A549 (cell line): ENCODE measurements at regions not wholly inside any gene's neighbourhood (a gene's known extent, or its start where the extent isn't known, plus 50 kb on each side); places are given as distances from the start of the nearest gene placed in this dataset.

Source experiments
- ATAC-seq, 2 experiments: fragments of 200-7000 bp in 1 of 2; fragments of >200 bp in 1 of 2; cut with Nextera tagmentation in 1 of 2; cut with Tn5 transposase in 1 of 2; 3 replicates each; pipeline versions ENCODE4 v1.8.0 to v1.9.1; 2018 to 2020; ENCODE audit warnings: mild to moderate bottlenecking in 1 of 2, moderate library complexity in 1 of 2
- CTCF ChIA-PET: fragments of 300-600 bp; sonication (Branson Sonifier 250); formaldehyde crosslinking; extraction: SDS; loops from one replicate; lab custom pipeline; 2021; ENCODE audit warnings: antibody characterized with exemption, inconsistent platforms; lab: Yijun Ruan, JAX
- POLR2A ChIA-PET: fragments of 350-600 bp; formaldehyde crosslinking; extraction: SDS; loops from one replicate; lab custom pipeline; 2021; ENCODE audit warnings: antibody characterized with exemption, inconsistent platforms; lab: Yijun Ruan, JAX
- DNase-seq, 2 experiments: peaks; one replicate each; pipeline versions ENCODE4 v3.0.0 to v3.0.0-alpha.2; 2011 to 2016; ENCODE audit warnings: low read depth in 1 of 2, low spot score in 1 of 2
- FAIRE-seq: peaks from 2 replicates; lab custom pipeline; 2011; peaks lifted over from hg19 to GRCh38; lab: Jason Lieb, UNC
- H3K27ac ChIP-seq, 2 experiments: fragments of >200 bp; sonication (Bioruptor Twin); formaldehyde crosslinking; 3 replicates each; pipeline ENCODE4 v1.5.1; 2016 to 2017
- H3K4me1 ChIP-seq: fragments of >200 bp; sonication (Bioruptor Twin); formaldehyde crosslinking; 3 replicates; pipeline ENCODE4 v1.6.1; 2016
- H3K4me2 ChIP-seq: fragments of >200 bp; sonication (Bioruptor Twin); formaldehyde crosslinking; 3 replicates; pipeline ENCODE4 v1.6.1; 2016
- H3K4me3 ChIP-seq: fragments of >200 bp; sonication (Bioruptor Twin); formaldehyde crosslinking; 3 replicates; pipeline ENCODE4 v1.5.1; 2016
- H3K9me3 ChIP-seq: fragments of >200 bp; sonication (Bioruptor Twin); formaldehyde crosslinking; 3 replicates; pipeline ENCODE4 v1.6.1; 2016
- CHD4 ChIP-seq: fragments of 200-600 bp; sonication (generic); IDR thresholded peaks from 2 replicates; pipeline ENCODE4 v1.6.1; 2016; ENCODE audit warnings: antibody characterized with exemption, mild to moderate bottlenecking, borderline replicate concordance
- EHF ChIP-seq: fragments of 250-450 bp; sonication (Bioruptor Pico); IDR thresholded peaks from 2 replicates; pipeline ENCODE4 v1.5.0; 2020; ENCODE audit warnings: mild to moderate bottlenecking
- EHMT2 ChIP-seq: fragments of 200-600 bp; sonication (generic); IDR thresholded peaks from 2 replicates; pipeline ENCODE4 v1.6.1; 2016; ENCODE audit warnings: antibody characterized with exemption, low read depth, mild to moderate bottlenecking, moderate library complexity
- EP300 ChIP-seq, 2 experiments: fragments of >200 bp; sonication (Bioruptor Twin); formaldehyde crosslinking; IDR thresholded peaks; 2 replicates in 1 of 2; 3 replicates in 1 of 2; pipeline ENCODE4 v1.6.1; 2016 to 2017
- ESRRA ChIP-seq: fragments of 150-350 bp; IDR thresholded peaks from 2 replicates; pipeline ENCODE4 v1.6.1; 2014; ENCODE audit warnings: mild to moderate bottlenecking, low read length, borderline replicate concordance
- FOSB ChIP-seq: fragments of 250-450 bp; sonication (Bioruptor Pico); IDR thresholded peaks from 2 replicates; pipeline ENCODE4 v1.5.0; 2020; ENCODE audit warnings: mild to moderate bottlenecking, moderate library complexity
- FOXS1 ChIP-seq: fragments of 250-450 bp; sonication (Bioruptor Pico); IDR thresholded peaks from 2 replicates; pipeline ENCODE4 v1.5.0; 2020; ENCODE audit warnings: mild to moderate bottlenecking, moderate library complexity
- HEYL ChIP-seq: fragments of 250-450 bp; sonication (Bioruptor Pico); IDR thresholded peaks from 2 replicates; pipeline ENCODE4 v1.8.0; 2021; ENCODE audit warnings: mild to moderate bottlenecking, moderate library complexity
- HOXB13 ChIP-seq: fragments of 250-450 bp; sonication (Bioruptor Pico); IDR thresholded peaks from 2 replicates; pipeline ENCODE4 v1.5.0; 2020; ENCODE audit warnings: low read depth, mild to moderate bottlenecking, moderate library complexity
- HOXB5 ChIP-seq: fragments of 250-450 bp; sonication (Bioruptor Pico); IDR thresholded peaks from 2 replicates; pipeline ENCODE4 v1.5.0; 2020; ENCODE audit warnings: mild to moderate bottlenecking, moderate library complexity
- KDM5A ChIP-seq: fragments of 200-600 bp; sonication (generic); IDR thresholded peaks from 2 replicates; pipeline ENCODE4 v1.6.1; 2016; ENCODE audit warnings: antibody characterized with exemption, mild to moderate bottlenecking
- MAX ChIP-seq: IDR thresholded peaks from 2 replicates; pipeline ENCODE4 v1.6.1; 2012
- MYC ChIP-seq: IDR thresholded peaks from 2 replicates; pipeline ENCODE4 v1.6.1; 2012; ENCODE audit warnings: mild to moderate bottlenecking, inconsistent platforms, low read length, improper control_type of control experiment, borderline replicate concordance
- NPAS2 ChIP-seq: fragments of 250-450 bp; sonication (Bioruptor Pico); IDR thresholded peaks from 2 replicates; pipeline ENCODE4 v1.8.0; 2022; ENCODE audit warnings: mild to moderate bottlenecking, moderate library complexity, borderline replicate concordance
- PHF8 ChIP-seq: fragments of 200-600 bp; sonication (generic); IDR thresholded peaks from 2 replicates; pipeline ENCODE4 v1.6.1; 2016; ENCODE audit warnings: low read depth, mild to moderate bottlenecking, antibody characterized with exemption, moderate library complexity, borderline replicate concordance
- POLR2A ChIP-seq: IDR thresholded peaks from 2 replicates; pipeline ENCODE4 v1.6.1; 2012; ENCODE audit warnings: mild to moderate bottlenecking, low read length
- RFX5 ChIP-seq: fragments of 450-650 bp; IDR thresholded peaks from 2 replicates; pipeline ENCODE4 v1.7.1; 2014; ENCODE audit warnings: antibody characterized with exemption, mild to moderate bottlenecking, moderate library complexity
- RNF2 ChIP-seq: fragments of 200-600 bp; sonication (generic); IDR thresholded peaks from 2 replicates; pipeline ENCODE4 v1.6.1; 2016; ENCODE audit warnings: low read depth, mild to moderate bottlenecking, antibody characterized with exemption, moderate library complexity, borderline replicate concordance
- WGBS: methylation state at CpG from one replicate; pipeline ENCODE4 v1.1.6; 2017; ENCODE audit errors: missing lambda C conversion rate; 5-methylcytosine and 5-hydroxymethylcytosine counted together
- TF ChIP-seq, protein P1 (sequence below): fragments of >200 bp; sonication (Bioruptor Twin); formaldehyde crosslinking; IDR thresholded peaks from 3 replicates; pipeline ENCODE4 v1.6.1; 2016
- TF ChIP-seq, protein P2 (sequence below): fragments of 150-350 bp; IDR thresholded peaks from 2 replicates; pipeline ENCODE4 v1.6.1; 2014; ENCODE audit warnings: low read depth, mild to moderate bottlenecking, low read length
- TF ChIP-seq, protein P3 (sequence below): fragments of 250-450 bp; sonication (Bioruptor Pico); IDR thresholded peaks from 2 replicates; pipeline ENCODE4 v1.5.0; 2021; ENCODE audit warnings: mild to moderate bottlenecking, moderate library complexity, borderline replicate concordance

DNA sequence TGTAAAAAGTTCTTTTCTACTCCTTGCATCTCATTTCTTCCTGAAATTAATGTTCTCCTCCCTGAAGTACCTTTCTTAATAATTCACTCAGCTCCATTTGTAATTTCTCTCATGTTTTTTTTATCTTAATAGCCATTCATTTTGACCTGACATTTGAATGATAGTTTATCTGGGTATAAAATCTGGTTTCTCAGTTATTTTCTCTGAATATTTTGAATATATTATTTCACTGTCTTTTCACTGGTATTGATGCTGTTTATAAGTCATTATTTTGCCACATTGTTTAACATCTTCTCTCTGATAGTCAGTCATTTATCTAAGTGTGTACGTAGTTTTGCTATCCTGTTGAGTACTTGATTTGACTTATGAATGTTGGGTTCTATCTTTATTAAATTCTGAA, 68.8 kb upstream of the ARHGAP18 start:
- peaks cover 9% of the 10 kb centered on the region; the same call in 1 of the 3 replicates for H3K9me3 ChIP-seq
- no peak for DNase-seq
- TF ChIP-seq, protein P1, sequence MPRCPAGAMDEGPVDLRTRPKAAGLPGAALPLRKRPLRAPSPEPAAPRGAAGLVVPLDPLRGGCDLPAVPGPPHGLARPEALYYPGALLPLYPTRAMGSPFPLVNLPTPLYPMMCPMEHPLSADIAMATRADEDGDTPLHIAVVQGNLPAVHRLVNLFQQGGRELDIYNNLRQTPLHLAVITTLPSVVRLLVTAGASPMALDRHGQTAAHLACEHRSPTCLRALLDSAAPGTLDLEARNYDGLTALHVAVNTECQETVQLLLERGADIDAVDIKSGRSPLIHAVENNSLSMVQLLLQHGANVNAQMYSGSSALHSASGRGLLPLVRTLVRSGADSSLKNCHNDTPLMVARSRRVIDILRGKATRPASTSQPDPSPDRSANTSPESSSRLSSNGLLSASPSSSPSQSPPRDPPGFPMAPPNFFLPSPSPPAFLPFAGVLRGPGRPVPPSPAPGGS = no peak
- TF ChIP-seq, protein P2, sequence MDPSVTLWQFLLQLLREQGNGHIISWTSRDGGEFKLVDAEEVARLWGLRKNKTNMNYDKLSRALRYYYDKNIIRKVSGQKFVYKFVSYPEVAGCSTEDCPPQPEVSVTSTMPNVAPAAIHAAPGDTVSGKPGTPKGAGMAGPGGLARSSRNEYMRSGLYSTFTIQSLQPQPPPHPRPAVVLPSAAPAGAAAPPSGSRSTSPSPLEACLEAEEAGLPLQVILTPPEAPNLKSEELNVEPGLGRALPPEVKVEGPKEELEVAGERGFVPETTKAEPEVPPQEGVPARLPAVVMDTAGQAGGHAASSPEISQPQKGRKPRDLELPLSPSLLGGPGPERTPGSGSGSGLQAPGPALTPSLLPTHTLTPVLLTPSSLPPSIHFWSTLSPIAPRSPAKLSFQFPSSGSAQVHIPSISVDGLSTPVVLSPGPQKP = no peak
- TF ChIP-seq KDM5A (no peak), HEYL (CRISPR knock-in tag) (no peak), EHF (CRISPR knock-in tag) (no peak), POLR2A (no peak), RNF2 (no peak), CHD4 (no peak), FOSB (CRISPR knock-in tag) (no peak), MYC (no peak), EHMT2 (no peak), NPAS2 (CRISPR knock-in tag) (no peak), HOXB5 (CRISPR knock-in tag) (no peak), FOXS1 (CRISPR knock-in tag) (no peak), MAX (no peak), ESRRA (no peak), PHF8 (no peak), EP300 (IDR thresholded peaks at IDR 0.05) (no peak), HOXB13 (no peak)
- TF ChIP-seq, protein P3, sequence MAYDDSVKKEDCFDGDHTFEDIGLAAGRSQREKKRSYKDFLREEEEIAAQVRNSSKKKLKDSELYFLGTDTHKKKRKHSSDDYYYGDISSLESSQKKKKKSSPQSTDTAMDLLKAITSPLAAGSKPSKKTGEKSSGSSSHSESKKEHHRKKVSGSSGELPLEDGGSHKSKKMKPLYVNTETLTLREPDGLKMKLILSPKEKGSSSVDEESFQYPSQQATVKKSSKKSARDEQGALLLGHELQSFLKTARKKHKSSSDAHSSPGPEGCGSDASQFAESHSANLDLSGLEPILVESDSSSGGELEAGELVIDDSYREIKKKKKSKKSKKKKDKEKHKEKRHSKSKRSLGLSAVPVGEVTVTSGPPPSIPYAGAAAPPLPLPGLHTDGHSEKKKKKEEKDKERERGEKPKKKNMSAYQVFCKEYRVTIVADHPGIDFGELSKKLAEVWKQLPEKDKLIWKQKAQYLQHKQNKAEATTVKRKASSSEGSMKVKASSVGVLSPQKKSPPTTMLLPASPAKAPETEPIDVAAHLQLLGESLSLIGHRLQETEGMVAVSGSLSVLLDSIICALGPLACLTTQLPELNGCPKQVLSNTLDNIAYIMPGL = no peak
- no peak overlapping the region for H3K27ac ChIP-seq
- H3K4me2 ChIP-seq = no peak overlapping the region
- CTCF ChIA-PET = no interaction called here
- POLR2A ChIA-PET = no interaction called here
- H3K4me3 ChIP-seq = no peak overlapping the region
- no peak for ATAC-seq
- no peaks in the 10 kb centered on the region for H3K4me1 ChIP-seq
- FAIRE-seq = no peak
- WGBS = 45% methylated on average over 1 of the region's 1 CpG

- ChIA-PET CTCF (no interaction called here), POLR2A (no interaction called here)
- H3K4me3 ChIP-seq = no peak overlapping the region
- H3K27ac ChIP-seq = no peak overlapping the region
- no peak for ATAC-seq
- H3K4me1 ChIP-seq = no peaks in the 10 kb centered on the region
- no peak for FAIRE-seq
- H3K4me2 ChIP-seq = no peak overlapping the region
- TF ChIP-seq RFX5 = no peak
- peaks cover 9% of the 10 kb centered on the region; the same call in 1 of the 3 replicates for H3K9me3 ChIP-seq
- no peak for DNase-seq
These were observed 67.4 kb upstream of the ARHGAP18 start for GRCh38 chr6:129777371-129777770.
